Transverse colon (tissue), 4 donors: ENCODE measurements at regions not wholly inside any gene's neighbourhood (a gene's known extent, or its start where the extent isn't known, plus 50 kb on each side); places are given as distances from the start of the nearest gene placed in this dataset.
"Not testable (repeated sequence)": the region's sequence is repeated elsewhere in the genome, so short reads cannot be mapped to it uniquely, and the experiment has no call there.

ENCODE experiments used
- DNase-seq: peaks from one replicate; pipeline ENCODE4 v3.0.0-alpha.2; 2019
- H3K27ac ChIP-seq, 4 donors: fragments of 200-600 bp; sonication (generic); 2 replicates each; pipeline ENCODE4 v1.5.1; 2016 to 2018; ENCODE audit warnings: inconsistent platforms in 4 of 4
- H3K27me3 ChIP-seq: fragments of 200-600 bp; sonication (generic); 2 replicates; pipeline ENCODE4 v1.5.1; 2017; ENCODE audit warnings: inconsistent platforms
- H3K36me3 ChIP-seq, 4 donors: fragments of 200-600 bp; sonication (generic); 2 replicates each; pipeline ENCODE4 v1.5.1; 2017 to 2019; ENCODE audit warnings: inconsistent platforms in 4 of 4
- H3K4me1 ChIP-seq, 4 donors: fragments of 200-600 bp; sonication (generic); 2 replicates each; pipeline ENCODE4 v1.5.1; 2017 to 2020; ENCODE audit warnings: inconsistent platforms in 4 of 4
- H3K4me3 ChIP-seq, 4 donors: fragments of 200-600 bp; sonication (generic); 1 replicate in 1 of 4; 2 replicates in 3 of 4; pipeline versions ENCODE4 v1.5.1 to v1.6.1; 2017 to 2019; ENCODE audit warnings: inconsistent platforms in 4 of 4
- H3K9me3 ChIP-seq, 2 donors: fragments of 200-600 bp; sonication (generic); 2 replicates each; pipeline ENCODE4 v1.5.1; 2017 to 2019; ENCODE audit warnings: inconsistent platforms in 2 of 2
- CTCF ChIP-seq, 5 experiments: fragments of 200-600 bp in 3 of 5; fragments of 450-650 bp in 2 of 5; sonication (generic) in 3 of 5; IDR thresholded peaks; 1 replicate in 2 of 5; 2 replicates in 3 of 5; pipeline ENCODE4 v1.5.1; 2016 to 2017; ENCODE audit warnings: antibody characterized with exemption in 5 of 5, inconsistent platforms in 3 of 5, mild to moderate bottlenecking in 2 of 5, moderate library complexity in 1 of 5
- EP300 ChIP-seq: sonication (generic); formaldehyde crosslinking; IDR thresholded peaks from one replicate; pipeline ENCODE4 v1.6.1; 2017; ENCODE audit warnings: antibody characterized with exemption, low read depth
- POLR2A ChIP-seq: fragments of 450-650 bp; IDR thresholded peaks from one replicate; pipeline ENCODE4 v1.6.1; 2016; ENCODE audit warnings: antibody characterized with exemption, mild to moderate bottlenecking, moderate library complexity
- POLR2AphosphoS5 ChIP-seq, 3 donors: sonication (generic); formaldehyde crosslinking; IDR thresholded peaks; one replicate each; pipeline ENCODE4 v1.6.1; 2016; ENCODE audit warnings: antibody characterized with exemption in 3 of 3
- WGBS, 2 donors: methylation state at CpG; one replicate each; pipeline ENCODE4 v1.1.5; 2018; ENCODE audit warnings: low coverage in 1 of 2; 5-methylcytosine and 5-hydroxymethylcytosine counted together
- in situ Hi-C, 4 donors: fragments of 200-750 bp; cut with MboI; loops; one replicate each; pipeline versions ENCODE4 v1.15.0 to v1.15.1; 2017; ENCODE audit warnings: low sequenced_read_pairs in 3 of 4, low pct_ligation_motif_present in 1 of 4, low pct_unique_long_range_greater_than_20kb in 1 of 4
- intact Hi-C: fragments of 100-400 bp; cut with DNase I; formaldehyde crosslinking; loops from one replicate; pipeline ENCODE4 v1.15.1; 2023; ENCODE audit warnings: low total_unique reads

GRCh38 chr4:131721883-131722282 is 1427.2 kb upstream of the PCDH10 start:
- Histone ChIP-seq H3K9me3 (no peaks in the 10 kb centered on the region), H3K4me3 (no peak overlapping the region), H3K27ac (no peak overlapping the region), H3K27me3 (no peaks in the 10 kb centered on the region), H3K4me1 (no peaks in the 10 kb centered on the region), H3K36me3 (no peaks in the 10 kb centered on the region)
- no peak for TF ChIP-seq POLR2AphosphoS5 (IDR thresholded peaks at IDR 0.05)
- no peak for TF ChIP-seq CTCF (IDR thresholded peaks at IDR 0.05)
- TF ChIP-seq POLR2A, result no peak
- no peak for TF ChIP-seq EP300
- WGBS, 2 donors, result 79 to 80% methylated on average over 1 to 2 of the region's 2 CpGs
- intact Hi-C loops, result no loop called here
- in situ Hi-C loops, result no loop called here
- no peak for DNase-seq

GRCh38 chr4:131723069-131723468 is 1426.0 kb upstream of the PCDH10 start:
- H3K4me3 ChIP-seq, H3K4me1 ChIP-seq, H3K36me3 ChIP-seq, H3K27ac ChIP-seq, in situ Hi-C loops, DNase-seq, intact Hi-C loops, H3K9me3 ChIP-seq, H3K27me3 ChIP-seq: not testable (repeated sequence)
- WGBS, 2 donors, result 86 to 97% methylated on average over 1 to 9 of the region's 24 CpGs

GRCh38 chr4:131724847-131725246 is 1424.2 kb upstream of the PCDH10 start:
- intact Hi-C loops, H3K9me3 ChIP-seq, H3K4me3 ChIP-seq, H3K27me3 ChIP-seq, H3K27ac ChIP-seq, in situ Hi-C loops, H3K36me3 ChIP-seq, H3K4me1 ChIP-seq: not testable (repeated sequence)
- peak; percentile 56 for DNase-seq
- 98% methylated on average over 16 of the region's 37 CpGs; no CpG with 5 or more reads in 1 of the 2 donors for WGBS, 2 donors

- 94% methylated on average over 29 of the region's 29 CpGs; no CpG with 5 or more reads in 1 of the 2 donors for WGBS, 2 donors
- H3K36me3 ChIP-seq, DNase-seq, H3K27ac ChIP-seq, H3K4me3 ChIP-seq, H3K4me1 ChIP-seq, in situ Hi-C loops, intact Hi-C loops, H3K9me3 ChIP-seq, H3K27me3 ChIP-seq: not testable (repeated sequence)
Observed at GRCh38 chr4:131725521-131725920, 1423.6 kb upstream of the PCDH10 start.

GRCh38 chr4:131726940-131727339 is 1422.2 kb upstream of the PCDH10 start:
- 93% methylated on average over 15 of the region's 28 CpGs; no CpG with 5 or more reads in 1 of the 2 donors for WGBS, 2 donors
- H3K9me3 ChIP-seq, H3K4me3 ChIP-seq, in situ Hi-C loops, H3K27ac ChIP-seq, H3K27me3 ChIP-seq, DNase-seq, H3K36me3 ChIP-seq, intact Hi-C loops, H3K4me1 ChIP-seq: not testable (repeated sequence)

- in situ Hi-C loops, DNase-seq, intact Hi-C loops: not testable (repeated sequence)
Observed at GRCh38 chr4:131727418-131727817, 1421.7 kb upstream of the PCDH10 start.

GRCh38 chr4:131729205-131729604 is 1419.9 kb upstream of the PCDH10 start:
- DNase-seq, H3K27me3 ChIP-seq, H3K9me3 ChIP-seq, in situ Hi-C loops, H3K27ac ChIP-seq, H3K4me3 ChIP-seq, H3K4me1 ChIP-seq, H3K36me3 ChIP-seq, intact Hi-C loops: not testable (repeated sequence)
- 91% methylated on average over 27 of the region's 30 CpGs; no CpG with 5 or more reads in 1 of the 2 donors for WGBS, 2 donors

More at GRCh38 chr4:131727418-131727817, 1421.7 kb upstream of the PCDH10 start:
- not testable (repeated sequence) for H3K36me3 ChIP-seq, H3K4me1 ChIP-seq, H3K4me3 ChIP-seq, H3K27me3 ChIP-seq, H3K27ac ChIP-seq, H3K9me3 ChIP-seq
- WGBS, 2 donors, result 91% methylated on average over 21 of the region's 40 CpGs; no CpG with 5 or more reads in 1 of the 2 donors

- intact Hi-C loops, H3K27me3 ChIP-seq, H3K4me3 ChIP-seq, H3K9me3 ChIP-seq, H3K27ac ChIP-seq, DNase-seq, in situ Hi-C loops, H3K4me1 ChIP-seq, H3K36me3 ChIP-seq: not testable (repeated sequence)
- WGBS, 2 donors, result 96% methylated on average over 51 of the region's 59 CpGs; no CpG with 5 or more reads in 1 of the 2 donors
Observed at GRCh38 chr4:131729716-131730398, 1419.2 kb upstream of the PCDH10 start.

GRCh38 chr4:131730574-131730973 is 1418.5 kb upstream of the PCDH10 start:
- in situ Hi-C loops, intact Hi-C loops: not testable (repeated sequence)

More at GRCh38 chr4:131730574-131730973, 1418.5 kb upstream of the PCDH10 start:
- 97% methylated on average over 28 of the region's 28 CpGs; no CpG with 5 or more reads in 1 of the 2 donors for WGBS, 2 donors
- H3K4me3 ChIP-seq, H3K9me3 ChIP-seq, H3K4me1 ChIP-seq, H3K27me3 ChIP-seq, DNase-seq, H3K27ac ChIP-seq, H3K36me3 ChIP-seq: not testable (repeated sequence)
